IMR-90 (cell line): ENCODE measurements at regions not wholly inside any gene's neighbourhood (a gene's known extent, or its start where the extent isn't known, plus 50 kb on each side); places are given as distances from the start of the nearest gene placed in this dataset.

Source experiments
- ATAC-seq: fragments of 200-7000 bp; cut with Tn5 transposase; 2 replicates; pipeline ENCODE4 v1.9.1; 2020; ENCODE audit warnings: low read depth, mild to moderate bottlenecking, moderate library complexity
- BruUV-seq: library from RNA; stranded (reverse); fragments of 400-500 nt; replicated peaks from 2 replicates; lab custom pipeline; 2021; lab: Mats Ljungman, UMichigan
- CTCF ChIA-PET: fragments of 300-600 bp; formaldehyde crosslinking; extraction: SDS; loops from one replicate; lab custom pipeline; 2021; ENCODE audit warnings: antibody characterized with exemption; lab: Yijun Ruan, JAX
- POLR2A ChIA-PET: fragments of 300-600 bp; sonication (Branson Sonifier 250); formaldehyde crosslinking; loops from one replicate; lab custom pipeline; 2022; ENCODE audit warnings: antibody characterized with exemption; ENCODE audit not compliant: unreplicated experiment; lab: Charles Lee
- DNase-seq: peaks from one replicate; pipeline ENCODE4 v3.0.0; 2013
- H2AFZ ChIP-seq: replicated peaks from 2 replicates; pipeline ENCODE3; 2013; ENCODE audit warnings: low read length, mild to moderate bottlenecking; ENCODE audit not compliant: poor library complexity
- H2AK5ac ChIP-seq: 2 replicates; pipeline ENCODE4 v1.6.1; 2013; ENCODE audit warnings: low read depth, low read length, inconsistent platforms
- H2AK9ac ChIP-seq: replicated peaks from 2 replicates; pipeline ENCODE3; 2013; ENCODE audit warnings: mild to moderate bottlenecking, low read depth, low read length, moderate library complexity; ENCODE audit not compliant: poor library complexity
- H2BK120ac ChIP-seq: 2 replicates; pipeline ENCODE4 v1.6.1; 2013; ENCODE audit warnings: low read depth, low read length, inconsistent platforms
- H2BK15ac ChIP-seq: 3 replicates; pipeline ENCODE4 v1.6.1; 2013; ENCODE audit warnings: low read depth, low read length, inconsistent platforms
- H2BK20ac ChIP-seq: 2 replicates; pipeline ENCODE4 v1.6.1; 2013; ENCODE audit warnings: low read depth, mild to moderate bottlenecking, inconsistent platforms, low read length, moderate library complexity
- H2BK5ac ChIP-seq: 2 replicates; pipeline ENCODE4 v1.6.1; 2013; ENCODE audit warnings: mild to moderate bottlenecking, low read depth, low read length, inconsistent platforms; ENCODE audit not compliant: poor library complexity, severe bottlenecking
- H3K14ac ChIP-seq: replicated peaks from 2 replicates; pipeline ENCODE4 v1.6.1; 2013; ENCODE audit warnings: low read depth, low read length, inconsistent platforms
- H3K18ac ChIP-seq: 2 replicates; pipeline ENCODE4 v1.6.1; 2013; ENCODE audit warnings: low read depth, low read length, control low read depth
- H3K23ac ChIP-seq: 2 replicates; pipeline ENCODE4 v1.6.1; 2013; ENCODE audit warnings: low read depth, low read length, inconsistent platforms
- H3K27ac ChIP-seq: 2 replicates; pipeline ENCODE4 v1.5.1; 2013; ENCODE audit warnings: mild to moderate bottlenecking, control low read depth, low read length; ENCODE audit not compliant: insufficient read depth
- H3K27me3 ChIP-seq: 2 replicates; pipeline ENCODE4 v1.6.1; 2013; ENCODE audit warnings: low read length; ENCODE audit not compliant: control insufficient read depth, insufficient read depth
- H3K36me3 ChIP-seq: 2 replicates; pipeline ENCODE4 v1.6.1; 2013; ENCODE audit warnings: low read length, mixed read lengths; ENCODE audit not compliant: control insufficient read depth, insufficient read depth
- H3K4ac ChIP-seq: 2 replicates; pipeline ENCODE4 v1.6.1; 2013; ENCODE audit warnings: low read depth, low read length, inconsistent platforms
- H3K4me1 ChIP-seq: 2 replicates; pipeline ENCODE4 v1.6.1; 2013; ENCODE audit warnings: low read length, mixed read lengths; ENCODE audit not compliant: control insufficient read depth, insufficient read depth
- H3K4me2 ChIP-seq: 2 replicates; pipeline ENCODE4 v1.6.1; 2013; ENCODE audit warnings: low read depth, mild to moderate bottlenecking, control low read depth, low read length, moderate library complexity
- H3K4me3 ChIP-seq: 2 replicates; pipeline ENCODE4 v1.5.1; 2013; ENCODE audit warnings: low read depth, mild to moderate bottlenecking, control low read depth, low read length, moderate library complexity; ENCODE audit not compliant: insufficient read depth
- H3K56ac ChIP-seq: 2 replicates; pipeline ENCODE4 v1.6.1; 2013; ENCODE audit warnings: low read length, inconsistent platforms; ENCODE audit not compliant: insufficient read depth; ENCODE audit errors: extremely low read depth
- H3K79me1 ChIP-seq, 2 experiments: 2 replicates each; pipeline ENCODE4 v1.6.1; 2013; ENCODE audit warnings: low read length in 2 of 2, inconsistent platforms in 1 of 2, low read depth in 1 of 2
- H3K9ac ChIP-seq: 2 replicates; pipeline ENCODE4 v1.6.1; 2013; ENCODE audit warnings: low read depth, low read length, control low read depth
- H3K9me1 ChIP-seq: 2 replicates; pipeline ENCODE4 v1.6.1; 2013; ENCODE audit warnings: low read length, inconsistent platforms; ENCODE audit not compliant: insufficient read depth
- H3K9me3 ChIP-seq: 2 replicates; pipeline ENCODE4 v1.6.1; 2013; ENCODE audit warnings: low read length; ENCODE audit not compliant: control insufficient read depth, insufficient read depth
- H4K20me1 ChIP-seq: 2 replicates; pipeline ENCODE4 v1.6.1; 2013; ENCODE audit warnings: low read length, inconsistent platforms; ENCODE audit not compliant: insufficient read depth
- H4K5ac ChIP-seq: 2 replicates; pipeline ENCODE4 v1.6.1; 2013; ENCODE audit warnings: mild to moderate bottlenecking, low read depth, low read length, control low read depth
- H4K8ac ChIP-seq, 2 experiments: 2 replicates each; pipeline ENCODE4 v1.6.1; 2013; ENCODE audit warnings: low read depth in 2 of 2, low read length in 2 of 2, control low read depth in 1 of 2, inconsistent platforms in 1 of 2
- H4K91ac ChIP-seq: 2 replicates; pipeline ENCODE4 v1.6.1; 2013; ENCODE audit warnings: low read depth, low read length, inconsistent platforms; ENCODE audit not compliant: insufficient read depth
- BHLHE40 ChIP-seq: fragments of 150-350 bp; IDR thresholded peaks from 2 replicates; pipeline ENCODE4 v1.6.1; 2016; ENCODE audit warnings: mild to moderate bottlenecking, low read depth, low read length
- CEBPB ChIP-seq: IDR thresholded peaks from 2 replicates; pipeline ENCODE4 v1.6.1; 2012; ENCODE audit warnings: low read depth, low read length, improper control_type of control experiment
- CHD1 ChIP-seq: IDR thresholded peaks from 2 replicates; pipeline ENCODE4 v1.6.1; 2012; ENCODE audit warnings: low read depth, low read length, improper control_type of control experiment
- ELK1 ChIP-seq: fragments of 150-350 bp; IDR thresholded peaks from 2 replicates; pipeline ENCODE4 v1.6.1; 2016; ENCODE audit warnings: low read depth, mild to moderate bottlenecking, low read length, moderate library complexity, borderline replicate concordance
- FOS ChIP-seq: fragments of 150-350 bp; IDR thresholded peaks from 2 replicates; pipeline ENCODE4 v1.6.1; 2016; ENCODE audit warnings: low read depth, low read length
- MAFK ChIP-seq: IDR thresholded peaks from 2 replicates; pipeline ENCODE4 v1.6.1; 2012; ENCODE audit warnings: low read depth, low read length, improper control_type of control experiment
- MAZ ChIP-seq: IDR thresholded peaks from 2 replicates; pipeline ENCODE4 v1.6.1; 2012; ENCODE audit warnings: low read depth, mild to moderate bottlenecking, low read length, improper control_type of control experiment, moderate library complexity, borderline replicate concordance
- MXI1 ChIP-seq: IDR thresholded peaks from 2 replicates; pipeline ENCODE4 v1.6.1; 2012; ENCODE audit warnings: low read depth, mild to moderate bottlenecking, low read length, moderate library complexity, borderline replicate concordance
- NFE2L2 ChIP-seq: fragments of 150-350 bp; IDR thresholded peaks from 2 replicates; pipeline ENCODE4 v1.6.1; 2016; ENCODE audit warnings: low read depth, mild to moderate bottlenecking, low read length
- POLR2A ChIP-seq: IDR thresholded peaks from 2 replicates; pipeline ENCODE4 v1.6.1; 2012; ENCODE audit warnings: mild to moderate bottlenecking, low read depth, low read length
- RAD21 ChIP-seq: IDR thresholded peaks from 2 replicates; pipeline ENCODE4 v1.6.1; 2012; ENCODE audit warnings: low read length, improper control_type of control experiment
- RCOR1 ChIP-seq: IDR thresholded peaks from 2 replicates; pipeline ENCODE4 v1.6.1; 2012; ENCODE audit warnings: mild to moderate bottlenecking, low read length, improper control_type of control experiment; ENCODE audit not compliant: insufficient replicate concordance
- RFX5 ChIP-seq: IDR thresholded peaks from 2 replicates; pipeline ENCODE4 v1.8.0; 2012; ENCODE audit warnings: low read depth, mild to moderate bottlenecking, low read length, moderate library complexity
- SMC3 ChIP-seq: fragments of 150-350 bp; IDR thresholded peaks from 2 replicates; pipeline ENCODE4 v1.6.1; 2016; ENCODE audit warnings: low read depth, mild to moderate bottlenecking, antibody characterized with exemption, low read length, moderate library complexity
- WGBS, 2 experiments: methylation state at CpG; one replicate each; pipeline versions ENCODE4 v1.1.5 to v1.1.7; 2013; ENCODE audit warnings: missing lambda C conversion rate in 2 of 2; ENCODE audit not compliant: insufficient read length in 1 of 2; ENCODE audit errors: extremely low coverage in 2 of 2; 5-methylcytosine and 5-hydroxymethylcytosine counted together
- dilution Hi-C: fragments of 300-500 bp; cut with HindIII; formaldehyde crosslinking; loops from one replicate; pipeline ENCODE4 v1.14.3; 2018; ENCODE audit warnings: low sequenced_read_pairs; ENCODE audit not compliant: unreplicated experiment
- in situ Hi-C: fragments of 300-500 bp; cut with MboI; formaldehyde crosslinking; loops from 3 replicates; pipeline ENCODE4 v1.14.3; 2019; ENCODE audit warnings: low sequenced_read_pairs, inconsistent platforms, mixed read lengths
- intact Hi-C: fragments of 100-400 bp; cut with micrococcal nuclease; formaldehyde crosslinking; loops from 2 replicates; pipeline ENCODE4 v1.10.0; 2022
- TF ChIP-seq, protein P1 (sequence below): fragments of 150-350 bp; IDR thresholded peaks from 2 replicates; pipeline ENCODE4 v1.6.1; 2017; ENCODE audit warnings: mild to moderate bottlenecking, antibody characterized with exemption, low read length, low read depth
- TF ChIP-seq, protein P2 (sequence below): conservative IDR thresholded peaks from 2 replicates; pipeline ENCODE4 v1.5.1; 2012; ENCODE audit warnings: mild to moderate bottlenecking, low read depth, low read length, improper control_type of control experiment

DNA sequence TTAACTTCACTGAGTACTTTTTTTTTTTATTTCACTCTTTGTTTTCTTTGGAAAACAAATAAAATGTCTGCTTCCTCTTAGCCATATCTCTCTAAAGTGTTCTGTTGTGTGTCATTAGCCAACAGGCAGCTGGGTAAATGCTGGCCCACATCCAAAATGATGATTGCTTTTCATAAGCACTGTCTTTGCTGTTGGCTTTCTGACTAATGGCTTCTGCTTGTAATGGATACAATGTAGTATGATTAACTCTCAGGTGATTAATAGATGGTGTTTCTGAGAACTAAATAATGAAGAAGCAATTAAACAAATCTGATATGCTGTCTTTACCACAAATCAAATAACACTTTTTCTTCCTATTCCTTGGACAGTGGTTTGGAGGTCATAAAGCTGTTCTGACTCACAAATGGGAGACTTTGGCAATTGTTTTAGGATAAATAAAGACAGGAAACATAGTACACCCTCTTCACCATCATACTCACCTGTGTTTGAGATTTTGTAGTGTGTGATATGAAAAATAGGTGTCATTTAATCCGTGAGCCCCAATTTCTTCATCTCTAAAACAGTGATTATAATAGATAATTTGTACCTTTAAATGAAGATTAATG lies 888.4 kb downstream of the TSN start:
- TF ChIP-seq SMC3: no peak
- no peak for TF ChIP-seq MAFK
- no peak for TF ChIP-seq RCOR1
- TF ChIP-seq, protein P1, sequence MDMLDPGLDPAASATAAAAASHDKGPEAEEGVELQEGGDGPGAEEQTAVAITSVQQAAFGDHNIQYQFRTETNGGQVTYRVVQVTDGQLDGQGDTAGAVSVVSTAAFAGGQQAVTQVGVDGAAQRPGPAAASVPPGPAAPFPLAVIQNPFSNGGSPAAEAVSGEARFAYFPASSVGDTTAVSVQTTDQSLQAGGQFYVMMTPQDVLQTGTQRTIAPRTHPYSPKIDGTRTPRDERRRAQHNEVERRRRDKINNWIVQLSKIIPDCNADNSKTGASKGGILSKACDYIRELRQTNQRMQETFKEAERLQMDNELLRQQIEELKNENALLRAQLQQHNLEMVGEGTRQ: no peak
- no peak for TF ChIP-seq CHD1
- no peak for TF ChIP-seq POLR2A
- TF ChIP-seq MXI1: no peak
- TF ChIP-seq RAD21: no peak
- no peak for TF ChIP-seq FOS
- TF ChIP-seq, protein P2, sequence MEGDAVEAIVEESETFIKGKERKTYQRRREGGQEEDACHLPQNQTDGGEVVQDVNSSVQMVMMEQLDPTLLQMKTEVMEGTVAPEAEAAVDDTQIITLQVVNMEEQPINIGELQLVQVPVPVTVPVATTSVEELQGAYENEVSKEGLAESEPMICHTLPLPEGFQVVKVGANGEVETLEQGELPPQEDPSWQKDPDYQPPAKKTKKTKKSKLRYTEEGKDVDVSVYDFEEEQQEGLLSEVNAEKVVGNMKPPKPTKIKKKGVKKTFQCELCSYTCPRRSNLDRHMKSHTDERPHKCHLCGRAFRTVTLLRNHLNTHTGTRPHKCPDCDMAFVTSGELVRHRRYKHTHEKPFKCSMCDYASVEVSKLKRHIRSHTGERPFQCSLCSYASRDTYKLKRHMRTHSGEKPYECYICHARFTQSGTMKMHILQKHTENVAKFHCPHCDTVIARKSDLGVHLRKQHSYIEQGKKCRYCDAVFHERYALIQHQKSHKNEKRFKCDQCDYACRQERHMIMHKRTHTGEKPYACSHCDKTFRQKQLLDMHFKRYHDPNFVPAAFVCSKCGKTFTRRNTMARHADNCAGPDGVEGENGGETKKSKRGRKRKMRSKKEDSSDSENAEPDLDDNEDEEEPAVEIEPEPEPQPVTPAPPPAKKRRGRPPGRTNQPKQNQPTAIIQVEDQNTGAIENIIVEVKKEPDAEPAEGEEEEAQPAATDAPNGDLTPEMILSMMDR: no peak
- no peak for TF ChIP-seq MAZ
- no peak for TF ChIP-seq BHLHE40
- TF ChIP-seq CEBPB: no peak
- TF ChIP-seq ELK1: no peak
- TF ChIP-seq NFE2L2: no peak
- TF ChIP-seq RFX5: no peak
- POLR2A ChIA-PET: no interaction called here
- no CpG with 5 or more reads among the region's 1 CpG for WGBS, 2 experiments
- Histone ChIP-seq H2BK5ac (no peak overlapping the region), H2AK5ac (no peak overlapping the region), H2AFZ (no peak overlapping the region), H3K23ac (no peak overlapping the region), H3K4me2 (no peak overlapping the region), H3K4me1 (no peaks in the 10 kb centered on the region), H3K18ac (no peak overlapping the region), H4K8ac (no peak overlapping the region), H4K5ac (no peak overlapping the region), H3K27ac (no peak overlapping the region), H2BK20ac (no peak overlapping the region), H3K9ac (no peak overlapping the region), H2BK120ac (no peak overlapping the region), H2BK15ac (no peak overlapping the region), H3K4me3 (no peak overlapping the region), H3K14ac (no peak overlapping the region), H3K4ac (no peak overlapping the region), H3K36me3 (no peaks in the 10 kb centered on the region), H4K91ac (no peak overlapping the region), H4K20me1 (no peaks in the 10 kb centered on the region), H3K56ac (no peak overlapping the region), H2AK9ac (no peak overlapping the region), H3K79me1 (no peaks in the 10 kb centered on the region), H3K27me3 (no peaks in the 10 kb centered on the region), H3K9me3 (peaks cover 2% of the 10 kb centered on the region; the same call in 1 of the 2 replicates), H3K9me1 (no peaks in the 10 kb centered on the region)
- intact Hi-C loops (no loop called here), in situ Hi-C loops (no loop called here), dilution Hi-C loops (no loop called here)
- ATAC-seq (no peak), DNase-seq (peak; percentile 1)
- CTCF ChIA-PET: no interaction called here
- BruUV-seq: no TSS peak
